HG03521 (cell line): ENCODE measurements at regions not wholly inside any gene's neighbourhood (a gene's known extent, or its start where the extent isn't known, plus 50 kb on each side); places are given as distances from the start of the nearest gene placed in this dataset.
A peak's percentile ranks its signal among the peaks of the same experiment; 100 is the strongest.
"Not testable (repeated sequence)": the region's sequence is repeated elsewhere in the genome, so short reads cannot be mapped to it uniquely, and the experiment has no call there.

Experiments
- ATAC-seq: cut with Tn5 transposase; IDR thresholded peaks from one replicate; pipeline ENCODE4 v1.9.1; 2021; ENCODE audit warnings: mild to moderate bottlenecking, moderate library complexity; ENCODE audit not compliant: unreplicated experiment

DNA sequence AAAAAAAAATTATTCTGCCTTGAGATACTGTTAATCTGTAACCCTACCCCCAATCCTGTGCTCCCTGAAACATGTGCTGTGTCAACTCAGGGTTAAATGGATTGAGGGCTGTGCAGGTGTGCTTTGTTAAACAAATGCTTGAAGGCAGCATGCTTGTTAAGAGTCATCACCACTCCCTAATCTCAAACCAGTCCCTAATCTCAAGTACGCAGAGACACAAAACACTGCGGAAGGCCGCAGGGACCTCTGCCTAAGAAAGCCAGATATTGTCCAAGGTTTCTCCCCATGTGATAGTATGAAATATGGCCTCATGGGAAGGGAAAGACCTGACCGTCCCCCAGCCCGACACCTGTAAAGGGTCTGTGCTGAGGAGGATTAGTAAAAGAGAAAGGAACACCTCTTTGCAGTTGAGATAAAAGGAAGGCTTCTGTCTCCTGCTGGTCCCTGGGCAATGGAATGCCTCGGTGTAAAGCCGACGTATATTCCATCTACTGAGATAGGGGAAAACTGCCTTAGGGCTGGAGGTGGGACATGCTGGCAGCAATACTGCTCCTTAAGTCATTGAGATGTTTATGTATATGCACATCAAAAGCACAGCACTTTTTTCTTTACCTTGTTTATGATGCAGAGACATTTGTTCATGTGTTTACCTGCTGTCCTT lies 402.6 kb downstream of the TBC1D32 start:
- ATAC-seq: not testable (repeated sequence)

DNA sequence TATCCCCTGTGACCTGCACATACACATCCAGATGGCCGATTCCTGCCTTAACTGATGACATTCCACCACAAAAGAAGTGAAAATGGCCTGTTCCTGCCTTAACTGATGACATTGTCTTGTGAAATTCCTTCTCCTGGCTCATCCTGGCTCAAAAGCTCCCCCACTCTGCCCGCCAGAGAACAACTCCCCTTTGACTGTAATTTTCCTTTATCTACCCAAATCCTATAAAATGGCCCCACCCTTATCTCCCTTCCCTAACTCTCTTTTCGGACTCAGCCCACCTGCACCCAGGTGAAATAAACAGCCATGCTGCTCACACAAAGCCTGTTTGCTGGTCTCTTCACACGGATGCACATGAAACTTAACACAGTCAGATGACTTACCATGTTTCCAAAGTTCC lies 403.8 kb downstream of the TBC1D32 start:
- not testable (repeated sequence) for ATAC-seq

DNA sequence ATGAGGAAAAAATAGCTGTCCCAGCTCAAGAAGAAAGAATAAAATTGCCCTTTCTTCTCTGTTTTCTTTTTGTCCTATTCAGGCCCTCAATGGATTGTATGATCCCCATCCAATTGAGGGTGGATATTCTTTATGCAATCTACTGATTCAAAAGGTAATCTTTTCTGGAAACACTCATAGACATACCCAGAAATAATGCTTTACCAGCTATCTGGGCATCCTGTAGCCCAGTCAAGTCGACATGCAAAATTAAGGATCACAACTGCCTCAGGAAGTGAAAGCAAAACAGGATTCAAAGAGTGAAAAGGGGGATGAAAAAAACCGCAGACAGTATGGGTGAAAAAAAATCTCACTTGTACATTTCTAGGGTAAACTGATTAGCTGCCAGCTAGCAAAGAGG lies 410.1 kb downstream of the TBC1D32 start:
- no peak for ATAC-seq

DNA sequence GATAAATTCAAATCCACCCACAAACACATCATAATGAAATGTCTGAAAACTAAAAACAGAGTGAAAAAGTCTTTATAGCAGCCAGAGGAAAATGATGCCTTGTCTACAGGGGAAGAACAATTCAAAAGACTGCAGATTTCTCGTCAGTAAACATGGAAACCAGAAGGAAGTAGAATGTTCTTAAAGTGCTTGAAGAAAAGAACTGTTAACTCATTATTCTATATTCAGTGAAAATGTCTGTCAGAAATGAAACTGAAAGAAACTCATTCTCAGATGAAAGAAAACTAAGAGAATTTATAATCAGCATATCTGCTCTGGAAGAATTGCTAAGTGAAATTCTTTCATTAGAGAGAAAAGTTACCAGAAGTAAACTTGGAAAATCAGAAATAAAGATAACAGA lies 416.1 kb downstream of the TBC1D32 start:
- ATAC-seq: no peak

DNA sequence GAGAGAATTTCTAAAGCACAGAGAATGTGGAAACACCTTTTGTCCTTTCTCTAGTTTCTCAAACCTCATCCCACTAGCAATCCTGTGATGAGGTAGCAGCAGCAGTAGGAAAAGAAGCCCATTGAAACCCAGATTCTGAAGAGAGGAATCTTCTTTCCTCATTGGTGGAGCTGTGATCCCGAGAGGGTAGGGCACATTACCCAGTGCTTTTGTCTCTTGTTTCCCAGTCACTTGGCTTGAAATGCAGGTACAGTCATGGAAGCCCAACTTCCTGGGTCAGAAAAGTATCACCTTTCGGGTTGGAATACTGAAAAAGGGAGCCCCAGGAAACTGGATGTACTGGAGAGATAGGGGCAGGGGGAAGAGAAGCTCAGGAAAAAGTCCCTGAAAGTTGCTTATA lies 417.4 kb downstream of the TBC1D32 start:
- no peak for ATAC-seq

DNA sequence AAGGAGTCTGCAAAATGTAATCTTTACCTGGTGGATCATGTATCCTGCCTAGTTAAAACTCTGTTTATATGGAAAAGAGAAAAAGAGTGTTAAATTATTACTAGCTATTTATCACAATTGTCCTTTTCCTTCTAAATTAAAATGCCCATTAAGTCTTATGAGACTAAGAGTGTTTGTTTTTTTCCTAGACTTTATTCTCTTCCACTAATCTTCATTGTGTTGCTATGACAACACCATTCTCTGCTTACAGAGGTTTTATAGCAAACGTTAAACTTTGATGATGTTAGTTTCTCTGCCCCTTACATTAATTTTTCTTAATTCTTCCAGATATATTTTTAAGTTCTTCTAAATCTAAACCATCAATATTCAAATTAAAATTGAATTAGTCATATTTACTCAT lies 420.8 kb downstream of the TBC1D32 start:
- no peak for ATAC-seq

DNA sequence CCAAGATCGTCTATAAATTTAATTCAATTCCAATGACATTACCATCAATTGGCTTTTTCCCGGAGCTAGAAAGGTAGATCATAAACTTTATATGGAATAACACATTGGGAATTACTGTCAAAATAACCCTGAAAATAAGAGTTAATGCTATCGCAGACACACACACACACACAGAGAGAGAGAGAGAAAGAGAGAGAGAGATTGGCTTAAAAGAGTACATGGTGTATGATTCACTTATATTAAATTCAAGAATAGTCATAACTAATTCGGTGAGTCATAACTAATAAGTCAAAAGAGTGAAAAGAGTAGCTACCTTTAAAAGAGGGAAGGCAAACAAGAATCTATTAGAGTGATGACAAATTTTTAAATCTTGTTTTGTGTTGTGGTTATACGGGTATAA lies 425.5 kb downstream of the TBC1D32 start:
- no peak for ATAC-seq

DNA sequence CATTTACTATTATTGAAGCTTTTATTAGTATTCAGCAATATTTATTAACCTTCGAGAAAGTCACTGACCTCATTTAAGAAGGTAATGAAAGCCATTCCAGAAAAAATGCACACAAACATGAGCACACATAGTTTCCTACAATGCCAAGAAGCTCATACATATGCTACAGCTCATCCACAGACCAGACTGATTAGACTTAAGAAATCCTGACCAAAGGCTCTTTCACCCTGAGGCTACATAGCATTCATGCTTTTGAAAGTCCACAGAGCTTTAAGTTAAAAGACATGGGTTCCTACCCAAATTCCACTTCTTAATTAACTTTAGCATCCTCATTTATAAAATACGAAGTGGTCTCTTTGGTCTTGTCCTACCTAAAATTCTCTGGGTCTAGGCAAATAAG lies 430.4 kb downstream of the TBC1D32 start:
- no peak for ATAC-seq

DNA sequence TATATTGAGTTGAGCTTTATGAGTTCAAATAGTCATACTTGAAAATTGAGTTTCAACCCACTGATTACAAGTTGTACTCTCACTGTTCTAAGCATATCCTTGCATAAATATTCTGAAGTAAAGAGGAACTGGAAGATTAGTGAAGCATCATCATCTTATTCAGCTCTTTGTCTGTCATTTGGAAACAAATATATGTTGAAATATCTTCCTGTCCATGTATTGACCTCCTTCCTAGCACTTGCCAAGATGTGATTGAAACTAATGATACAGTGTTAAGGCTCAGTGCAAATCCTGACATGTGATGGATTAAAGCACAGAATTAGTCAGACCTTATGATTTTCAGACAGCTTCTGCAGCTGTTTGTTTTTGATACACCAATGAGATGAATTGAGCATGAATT lies 434.3 kb downstream of the TBC1D32 start:
- ATAC-seq: no peak

DNA sequence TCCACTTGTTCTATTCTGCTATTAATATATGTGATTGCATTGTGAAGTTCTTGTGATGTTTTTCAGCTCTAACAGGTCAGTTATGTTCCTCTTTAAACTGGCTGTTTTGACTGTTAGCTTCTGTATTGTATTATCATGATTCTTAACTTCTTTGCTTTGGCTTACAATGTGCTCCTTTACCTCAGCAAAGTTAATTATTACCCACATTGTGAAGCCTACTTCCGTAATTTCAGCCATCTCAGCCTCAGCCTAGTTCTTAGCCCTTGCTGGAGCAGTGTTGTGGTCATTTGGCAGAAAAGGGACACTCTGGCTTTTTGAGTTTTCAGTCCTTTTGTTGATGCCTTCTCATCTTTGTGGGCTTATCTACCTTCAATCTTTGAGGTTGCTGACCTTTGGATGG lies 440.2 kb downstream of the TBC1D32 start:
- ATAC-seq: peak; percentile 51

DNA sequence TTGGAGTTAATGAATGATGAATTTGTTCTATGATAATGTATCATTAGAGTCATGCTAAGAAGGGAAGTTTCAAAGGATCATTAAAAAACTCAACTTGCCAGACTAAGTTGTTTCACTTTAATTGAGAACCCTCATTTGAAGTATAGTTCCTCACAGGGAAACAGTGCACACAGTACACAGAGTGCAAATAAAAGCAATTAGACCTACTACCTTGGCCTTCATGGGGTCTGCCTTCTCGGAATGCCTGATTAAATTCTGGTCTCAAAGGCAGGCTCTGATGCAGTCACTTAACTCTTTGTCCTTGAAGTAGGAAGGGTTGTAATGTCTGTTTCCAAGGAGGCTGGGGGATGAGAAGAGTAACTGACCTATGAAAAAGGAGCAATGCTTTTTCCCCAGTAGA lies 457.3 kb downstream of the TBC1D32 start:
- ATAC-seq: no peak

GRCh38 chr6:120876424-120876823 lies 457.9 kb downstream of the TBC1D32 start:
- no peak for ATAC-seq

DNA sequence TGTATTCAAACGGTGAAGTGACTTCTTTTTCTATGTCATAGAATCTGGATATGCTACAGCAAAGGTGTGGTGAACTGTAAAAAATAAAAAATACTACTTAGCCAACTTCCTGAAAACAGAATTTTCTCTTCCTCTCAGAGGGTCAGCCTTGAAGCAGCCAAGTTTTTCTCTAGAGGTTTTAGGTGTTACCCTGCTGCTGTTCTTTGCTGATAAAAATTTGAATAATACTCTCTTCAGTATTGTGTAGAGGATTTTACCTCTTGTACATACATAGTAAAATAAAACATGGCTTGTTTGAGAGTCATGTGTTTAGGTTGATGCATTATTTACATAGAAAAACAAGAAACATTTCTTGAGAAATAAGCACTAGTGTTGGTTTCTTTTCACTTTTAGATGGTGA lies 458.4 kb downstream of the TBC1D32 start:
- ATAC-seq: no peak

DNA sequence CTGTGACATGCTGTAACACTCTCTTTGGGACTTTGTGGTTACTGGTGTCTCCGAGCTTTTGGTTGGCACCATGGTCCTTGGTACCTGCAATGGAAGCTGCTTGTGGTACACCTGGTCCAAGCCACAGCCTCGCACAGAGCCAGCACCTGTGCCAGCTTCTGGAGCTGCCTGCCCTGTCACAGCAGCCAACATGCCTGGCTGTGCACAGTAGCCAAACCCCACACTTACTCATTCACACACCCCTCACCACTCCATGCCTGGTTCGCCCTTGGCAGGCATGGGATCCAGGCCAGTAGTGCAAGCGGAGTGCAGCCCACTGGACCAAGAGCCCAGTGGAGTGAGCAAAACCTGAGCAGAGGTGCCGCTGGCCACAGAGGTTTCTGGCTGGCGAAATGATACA lies 459.9 kb downstream of the TBC1D32 start:
- no peak for ATAC-seq

DNA sequence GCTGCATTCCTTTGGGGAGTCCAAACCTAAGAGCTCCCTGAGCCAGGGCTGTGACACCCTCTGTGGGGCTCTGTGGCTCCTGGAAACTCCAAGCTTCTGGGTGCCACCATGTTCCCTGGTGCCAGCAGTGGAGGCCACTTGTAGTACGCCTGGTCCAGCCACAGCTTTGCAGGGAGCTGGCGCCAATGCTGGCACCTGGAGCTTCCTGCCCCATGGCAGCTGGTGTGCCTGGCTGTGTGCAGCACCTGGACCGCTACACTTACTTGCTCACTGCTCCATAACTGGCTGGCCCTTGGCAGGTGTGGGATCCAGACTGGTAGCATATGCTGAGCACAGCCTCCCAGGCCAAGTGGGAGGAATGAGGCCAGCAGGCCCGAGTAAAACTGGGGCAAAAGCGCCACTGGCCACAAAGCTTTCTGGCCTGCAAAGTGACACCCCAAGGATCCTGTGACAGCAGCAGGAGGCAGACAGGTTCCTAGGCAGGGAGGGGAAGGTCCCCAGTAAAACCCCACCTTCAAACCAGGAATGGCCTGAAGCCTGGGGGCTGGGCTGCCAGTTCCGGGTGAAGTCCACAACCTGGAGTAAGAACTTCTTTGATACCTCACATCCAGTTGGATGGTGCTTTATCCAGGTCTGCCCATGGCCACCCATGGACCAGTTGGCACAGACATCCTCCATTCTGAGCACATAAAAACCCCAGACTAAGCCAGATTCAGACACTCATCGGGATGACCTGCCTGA lies 461.0 kb downstream of the TBC1D32 start:
- ATAC-seq: no peak

DNA sequence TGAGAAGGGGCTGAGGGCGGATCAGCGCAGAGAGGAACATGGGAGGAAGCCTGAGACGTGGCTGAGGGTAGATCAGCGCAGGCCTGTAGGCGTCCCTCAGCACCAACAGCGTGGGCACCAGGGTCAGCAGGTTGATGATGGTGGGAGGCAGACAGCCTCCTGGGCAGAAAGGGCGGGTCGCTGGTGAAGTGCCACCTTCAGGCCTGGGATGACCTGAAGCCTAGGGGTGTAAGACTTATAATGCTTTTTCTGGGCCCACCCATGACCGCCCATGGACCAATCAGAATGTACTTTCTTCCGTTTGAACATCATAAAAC lies 462.1 kb downstream of the TBC1D32 start:
- no peak for ATAC-seq

GRCh38 chr6:120871416-120872261 lies 462.6 kb downstream of the TBC1D32 start:
- no peak for ATAC-seq

DNA sequence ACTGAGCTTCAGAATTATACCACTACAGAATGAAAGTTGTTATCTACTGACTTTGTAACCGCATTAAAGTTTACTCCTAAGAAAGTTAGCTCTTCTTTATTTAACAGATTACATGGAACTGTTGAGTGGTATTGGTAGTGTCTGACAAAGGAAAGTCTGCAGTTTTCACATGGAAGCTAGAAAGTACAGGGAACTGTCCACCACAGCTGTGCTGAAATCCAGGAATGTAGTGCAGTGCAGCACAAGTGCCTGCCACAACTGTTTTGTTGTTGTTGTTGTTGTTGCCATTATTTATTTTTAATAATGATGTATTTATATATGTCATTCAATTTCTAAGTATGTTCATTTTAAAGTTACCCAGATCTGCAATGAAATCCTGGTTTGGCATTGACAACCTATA lies 464.9 kb downstream of the TBC1D32 start:
- ATAC-seq: no peak

DNA sequence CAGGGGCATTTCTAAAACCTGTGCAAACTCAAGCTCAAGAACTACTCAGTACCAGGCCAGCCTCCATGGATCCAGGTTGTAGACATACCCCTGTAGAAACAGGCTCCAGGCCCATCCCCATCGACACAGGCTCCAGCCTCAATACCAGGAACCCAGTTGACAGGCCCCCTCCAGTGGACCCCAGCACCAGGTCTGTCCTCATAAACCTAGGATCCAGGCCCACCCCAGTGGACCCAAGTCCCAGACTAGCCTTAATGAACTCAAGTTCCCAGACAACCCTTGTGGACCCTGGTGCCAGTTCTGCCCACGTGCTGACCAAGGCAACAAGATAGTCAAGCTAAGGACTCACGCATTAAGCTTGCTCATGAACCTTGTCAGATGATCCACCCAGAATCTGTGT lies 476.9 kb downstream of the TBC1D32 start:
- ATAC-seq: no peak

- no peak for ATAC-seq
These were observed 479.7 kb downstream of the TBC1D32 start for GRCh38 chr6:120854583-120854982.

DNA sequence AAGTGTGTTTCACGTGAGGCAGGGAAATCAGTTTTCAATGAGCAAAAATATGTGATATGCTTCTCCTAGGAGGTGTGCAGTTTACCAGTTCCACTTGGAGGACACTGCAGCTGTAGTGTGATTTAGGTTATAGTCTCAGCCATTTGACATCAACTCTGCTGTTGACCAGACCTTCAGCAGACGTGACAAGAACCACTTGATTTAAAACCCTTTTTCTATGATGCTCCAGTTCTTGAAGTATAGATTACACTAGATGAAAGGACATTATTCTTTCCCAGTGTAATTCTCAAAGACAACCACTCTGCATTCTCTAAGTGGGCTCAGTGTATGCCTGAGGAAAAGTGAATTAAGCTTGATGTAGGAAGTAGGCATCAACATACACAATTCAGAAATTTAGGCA lies 480.8 kb downstream of the TBC1D32 start:
- no peak for ATAC-seq

GRCh38 chr6:120852293-120852849 lies 481.9 kb downstream of the TBC1D32 start:
- no peak for ATAC-seq
